ENCODE measurements at regions not wholly inside any gene's neighbourhood (a gene's known extent, or its start where the extent isn't known, plus 50 kb on each side); places are given as distances from the start of the nearest gene placed in this dataset.

DNA sequence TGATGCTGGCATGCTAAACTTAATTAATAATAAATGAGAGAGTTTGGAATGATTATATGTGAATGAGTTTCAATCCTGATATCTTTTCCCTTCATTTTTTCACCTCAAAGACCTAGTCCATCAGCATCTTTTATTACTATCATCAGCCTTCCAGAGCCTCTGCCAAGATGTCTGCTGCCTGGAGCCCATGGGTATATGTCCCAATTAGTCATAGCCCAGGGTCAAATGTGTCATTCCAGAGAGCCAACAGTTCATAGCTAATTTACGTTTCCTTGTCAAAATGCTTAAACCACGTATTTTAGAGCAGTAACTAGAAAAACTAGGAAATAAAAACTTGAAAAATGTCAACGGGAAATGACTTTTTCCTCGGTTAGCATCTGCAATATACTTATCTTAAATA lies 457.9 kb downstream of the SI start:
- WGBS (ENCODE audit: low lambda C conversion rate, missing lambda C conversion rate) = 91% methylated on average over 4 of the region's 4 CpGs
- H3K9me2 ChIP-seq (replicated peaks; ENCODE audit: insufficient read depth) = no peaks in the 10 kb centered on the region
- no peaks in the 10 kb centered on the region for H3K27me3 ChIP-seq
- H4K20me1 ChIP-seq (ENCODE audit: insufficient read depth, poor library complexity, severe bottlenecking) = no peaks in the 10 kb centered on the region
- DNase-seq (ENCODE audit: low spot score) = no peak
- no peak overlapping the region for H3K27ac ChIP-seq
- H3K4me1 ChIP-seq (ENCODE audit: insufficient read depth) = no peaks in the 10 kb centered on the region
- H3K9me3 ChIP-seq (ENCODE audit: low read depth) = no peaks in the 10 kb centered on the region
- H2AFZ ChIP-seq = no peak overlapping the region
- H3K79me2 ChIP-seq = no peaks in the 10 kb centered on the region
- no peaks in the 10 kb centered on the region for H3K36me3 ChIP-seq (replicated peaks; ENCODE audit: insufficient read depth, low read depth)
- TF ChIP-seq EZH2phosphoT487 (IDR thresholded peaks at IDR 0.05; ENCODE audit: low read depth, severe bottlenecking, unreplicated experiment) (no peak), EZH2 (IDR thresholded peaks at IDR 0.05; ENCODE audit: borderline replicate concordance) (no peak), CTCF (IDR thresholded peaks at IDR 0.05; ENCODE audit: poor library complexity) (no peak)
- no peak overlapping the region for H3K4me2 ChIP-seq
- H3K4me3 ChIP-seq = no peak overlapping the region

DNA sequence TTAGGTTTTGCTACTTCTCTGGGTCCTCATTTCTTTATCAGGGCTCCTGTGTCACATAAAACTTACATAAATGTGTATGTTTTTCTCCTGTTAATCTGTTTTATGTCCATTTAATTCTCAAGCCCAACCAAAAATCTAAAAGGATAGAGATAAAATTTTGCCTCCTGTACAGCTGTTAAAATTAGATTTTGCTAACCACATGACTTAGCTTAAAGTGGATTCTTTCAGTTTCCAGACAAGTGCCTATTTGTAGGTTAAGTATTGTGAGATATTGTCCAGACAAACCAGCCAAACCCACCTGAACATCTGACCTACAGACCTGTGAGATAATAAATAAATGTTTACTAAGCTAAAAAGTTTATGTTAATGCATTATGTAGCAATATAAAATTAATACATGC lies 465.5 kb downstream of the SI start:
- H3K27ac ChIP-seq = no peak overlapping the region
- TF ChIP-seq EZH2 (IDR thresholded peaks at IDR 0.05; ENCODE audit: borderline replicate concordance) (no peak), EZH2phosphoT487 (IDR thresholded peaks at IDR 0.05; ENCODE audit: low read depth, severe bottlenecking, unreplicated experiment) (no peak), CTCF (IDR thresholded peaks at IDR 0.05; ENCODE audit: poor library complexity) (no peak)
- no peaks in the 10 kb centered on the region for H3K36me3 ChIP-seq (replicated peaks; ENCODE audit: insufficient read depth, low read depth)
- no peak overlapping the region for H3K4me3 ChIP-seq
- no peaks in the 10 kb centered on the region for H3K4me1 ChIP-seq (ENCODE audit: insufficient read depth)
- H4K20me1 ChIP-seq (ENCODE audit: insufficient read depth, poor library complexity, severe bottlenecking) = no peaks in the 10 kb centered on the region
- H3K4me2 ChIP-seq = no peak overlapping the region
- DNase-seq (ENCODE audit: low spot score) = no peak
- no peaks in the 10 kb centered on the region for H3K27me3 ChIP-seq
- H2AFZ ChIP-seq = no peak overlapping the region
- no peaks in the 10 kb centered on the region for H3K9me2 ChIP-seq (replicated peaks; ENCODE audit: insufficient read depth)
- no peaks in the 10 kb centered on the region for H3K9me3 ChIP-seq (ENCODE audit: low read depth)
- H3K79me2 ChIP-seq = no peaks in the 10 kb centered on the region

DNA sequence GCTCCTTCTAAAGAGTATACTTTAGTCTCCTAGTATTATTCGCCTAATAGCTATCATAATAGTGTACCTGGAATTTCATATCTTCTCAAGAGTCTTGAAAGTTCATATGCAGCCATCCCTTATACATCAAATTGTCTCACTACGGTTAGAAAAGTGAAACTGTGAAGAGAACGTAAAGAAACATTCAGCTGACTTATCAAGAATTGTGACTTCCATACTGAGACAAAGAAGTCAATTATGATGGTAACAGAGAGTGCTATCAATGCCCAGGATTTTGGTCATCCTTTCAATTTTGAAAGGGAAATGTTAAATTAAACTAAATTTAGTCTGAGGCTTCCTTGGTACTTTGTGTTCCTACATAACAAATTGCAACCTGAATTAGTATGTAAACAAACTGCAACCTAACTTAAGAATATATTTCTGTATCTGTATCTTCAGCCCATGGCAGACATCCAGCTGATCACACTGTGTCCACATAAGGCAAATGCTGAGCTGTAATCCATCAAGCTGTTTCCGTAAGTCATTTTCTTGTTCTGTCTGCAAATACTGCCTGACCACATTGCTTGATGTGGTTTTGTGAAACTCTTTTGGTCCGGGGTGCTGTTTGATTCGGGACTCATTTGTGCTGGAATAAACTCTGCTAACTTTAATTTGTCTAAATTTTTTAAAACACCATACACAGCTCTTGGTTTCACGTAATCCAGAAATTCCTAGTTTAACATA lies 469.6 kb downstream of the SI start:
- Histone ChIP-seq H3K4me2 (no peak overlapping the region), H3K79me2 (no peaks in the 10 kb centered on the region), H3K4me1 (ENCODE audit: insufficient read depth) (no peaks in the 10 kb centered on the region), H3K9me3 (ENCODE audit: low read depth) (no peaks in the 10 kb centered on the region), H2AFZ (no peak overlapping the region), H4K20me1 (ENCODE audit: insufficient read depth, poor library complexity, severe bottlenecking) (no peaks in the 10 kb centered on the region), H3K36me3 (replicated peaks; ENCODE audit: insufficient read depth, low read depth) (no peaks in the 10 kb centered on the region), H3K27ac (no peak overlapping the region), H3K4me3 (no peak overlapping the region), H3K9me2 (replicated peaks; ENCODE audit: insufficient read depth) (no peaks in the 10 kb centered on the region), H3K27me3 (no peaks in the 10 kb centered on the region)
- TF ChIP-seq EZH2 (IDR thresholded peaks at IDR 0.05; ENCODE audit: borderline replicate concordance) = no peak
- TF ChIP-seq CTCF (IDR thresholded peaks at IDR 0.05; ENCODE audit: poor library complexity) = no peak
- no peak for TF ChIP-seq EZH2phosphoT487 (IDR thresholded peaks at IDR 0.05; ENCODE audit: low read depth, severe bottlenecking, unreplicated experiment)
- 72% methylated on average over 7 of the region's 7 CpGs for WGBS (ENCODE audit: low lambda C conversion rate, missing lambda C conversion rate)
- no peak for DNase-seq (ENCODE audit: low spot score)

Measured in hepatocyte (in vitro differentiated cells).